HG02642 (cell line): ENCODE measurements at regions not wholly inside any gene's neighbourhood (a gene's known extent, or its start where the extent isn't known, plus 50 kb on each side); places are given as distances from the start of the nearest gene placed in this dataset.

Source experiments
- ATAC-seq: cut with Tn5 transposase; IDR thresholded peaks from one replicate; pipeline ENCODE4 v1.9.1; 2021; ENCODE audit warnings: mild to moderate bottlenecking; ENCODE audit not compliant: unreplicated experiment, poor library complexity

DNA sequence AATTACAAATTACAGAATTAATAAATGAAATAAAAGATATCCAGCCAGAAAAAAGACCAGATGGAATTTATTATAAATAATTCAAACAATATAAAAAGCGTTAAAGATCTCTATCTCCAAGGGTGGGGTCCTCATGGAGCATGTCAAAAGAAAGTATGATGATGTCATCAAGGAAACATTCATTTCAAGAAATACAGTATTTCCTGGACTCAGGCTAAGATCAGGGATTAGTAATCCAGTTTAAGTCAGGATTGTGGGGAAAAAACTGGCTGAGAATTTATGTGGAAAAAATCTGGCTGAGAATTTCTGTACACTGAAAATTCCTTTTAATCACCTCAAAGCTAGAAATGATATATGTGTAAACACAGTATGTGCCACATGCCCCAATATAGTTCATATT lies 1075.3 kb downstream of the XPNPEP1 start:
- ATAC-seq, result no peak

DNA sequence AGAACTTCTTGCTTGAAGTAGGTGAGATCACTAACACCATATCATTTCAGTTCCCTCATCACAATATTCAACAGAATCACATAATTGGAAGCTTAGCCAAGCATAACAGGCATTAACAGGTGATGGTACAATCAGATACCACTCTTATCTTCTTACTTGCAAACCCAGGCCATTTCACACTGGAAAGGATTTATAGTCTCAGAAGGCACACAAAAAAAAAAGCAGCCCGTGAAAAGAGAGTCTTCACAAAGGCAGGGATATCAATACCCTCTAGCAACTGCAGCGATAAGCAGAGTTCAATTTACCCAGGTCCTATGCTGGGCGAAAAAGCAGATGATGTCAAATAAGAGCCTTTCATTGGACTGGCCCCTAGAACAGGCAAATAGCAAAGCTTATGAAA lies 1082.4 kb downstream of the XPNPEP1 start:
- no peak for ATAC-seq

- ATAC-seq, result no peak
Measured at GRCh38 chr10:108836362-108836761, 1086.9 kb downstream of the XPNPEP1 start.

- no peak for ATAC-seq
Measured at GRCh38 chr10:108822026-108822425, 1101.3 kb downstream of the XPNPEP1 start.

GRCh38 chr10:108819302-108819701 lies 1104.0 kb downstream of the XPNPEP1 start:
- ATAC-seq, result no peak

DNA sequence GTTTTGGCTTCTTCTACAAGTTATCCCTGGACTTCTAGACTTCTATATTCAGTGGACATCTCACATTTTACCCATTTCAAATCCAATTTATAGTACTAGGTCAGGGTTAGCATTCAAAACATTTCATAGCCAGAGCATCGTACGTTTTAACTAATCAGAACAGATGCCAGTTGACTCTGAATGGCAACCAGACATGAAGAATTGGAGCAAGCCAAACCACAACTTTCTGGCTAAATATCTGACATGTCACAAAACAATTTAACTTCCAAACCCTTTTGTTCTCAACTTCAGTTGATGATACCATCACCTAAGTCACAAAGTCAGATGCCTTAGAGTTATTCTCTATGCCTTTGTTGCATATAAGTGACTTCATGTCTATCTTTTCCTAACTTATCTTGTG lies 1105.7 kb downstream of the XPNPEP1 start:
- ATAC-seq, result no peak

GRCh38 chr10:108817135-108817534 lies 1106.2 kb downstream of the XPNPEP1 start:
- ATAC-seq, result no peak

DNA sequence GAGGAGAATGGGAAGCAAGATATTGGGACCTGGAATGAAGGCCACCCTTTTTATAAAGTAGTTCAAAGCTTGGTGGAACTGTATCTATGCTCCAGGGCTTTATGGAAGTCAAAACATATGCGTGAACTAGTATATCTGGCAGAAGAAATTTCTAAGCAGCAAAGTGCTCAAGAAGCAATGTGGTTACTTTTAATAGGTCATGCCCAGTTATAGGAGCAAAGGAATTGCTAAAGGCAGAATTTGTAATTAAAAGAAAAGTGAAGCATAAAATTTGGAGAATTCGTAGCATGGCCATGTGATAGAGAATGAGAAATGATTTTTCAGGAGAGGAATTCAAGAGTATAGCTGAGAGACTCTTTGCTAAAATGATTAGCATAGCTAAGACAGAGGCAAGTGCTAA lies 1110.4 kb downstream of the XPNPEP1 start:
- no peak for ATAC-seq

- ATAC-seq, result no peak
Measured at GRCh38 chr10:108812296-108812695, 1111.0 kb downstream of the XPNPEP1 start.

- no peak for ATAC-seq
Measured at GRCh38 chr10:108808228-108808627, 1115.1 kb downstream of the XPNPEP1 start.

DNA sequence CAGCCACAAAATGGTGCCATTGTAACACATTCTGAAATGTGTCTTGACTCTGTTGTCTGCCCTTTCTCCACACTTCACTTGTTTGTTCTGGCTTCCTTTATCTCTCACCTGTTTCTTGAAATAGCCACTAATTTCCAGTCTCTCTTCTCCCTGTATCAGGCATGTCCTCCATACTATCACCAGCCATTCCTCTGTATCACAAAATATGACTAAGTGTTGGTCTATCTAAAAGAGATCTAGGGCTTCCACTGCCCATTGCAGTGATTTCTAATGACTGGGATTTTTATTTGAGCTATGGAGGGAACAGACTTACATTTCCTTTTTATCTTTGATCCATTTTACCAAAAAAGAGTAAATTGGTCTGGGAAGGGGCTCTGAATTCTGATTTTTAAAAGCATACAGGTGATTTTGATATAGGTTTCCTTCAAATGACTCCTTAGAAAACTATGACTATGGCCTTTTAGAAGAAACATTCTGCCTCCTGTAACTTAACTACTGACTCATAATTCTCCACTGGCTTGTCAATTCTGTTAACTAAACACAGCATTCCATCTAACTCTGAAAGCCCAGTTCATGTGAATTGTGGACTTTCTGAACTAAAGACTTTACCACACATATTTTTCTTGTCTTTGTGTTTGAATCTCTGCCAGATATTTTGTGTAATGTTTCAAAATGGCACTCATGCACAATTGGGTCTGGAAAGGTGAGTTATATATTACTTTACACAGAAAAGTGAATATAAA lies 1121.4 kb downstream of the XPNPEP1 start:
- ATAC-seq, result no peak

GRCh38 chr10:108801220-108801619 lies 1122.1 kb downstream of the XPNPEP1 start:
- ATAC-seq, result no peak

- no peak for ATAC-seq
Measured at GRCh38 chr10:108797573-108797972, 1125.7 kb downstream of the XPNPEP1 start.

GRCh38 chr10:108791794-108792474 lies 1131.4 kb downstream of the XPNPEP1 start:
- no peak for ATAC-seq

DNA sequence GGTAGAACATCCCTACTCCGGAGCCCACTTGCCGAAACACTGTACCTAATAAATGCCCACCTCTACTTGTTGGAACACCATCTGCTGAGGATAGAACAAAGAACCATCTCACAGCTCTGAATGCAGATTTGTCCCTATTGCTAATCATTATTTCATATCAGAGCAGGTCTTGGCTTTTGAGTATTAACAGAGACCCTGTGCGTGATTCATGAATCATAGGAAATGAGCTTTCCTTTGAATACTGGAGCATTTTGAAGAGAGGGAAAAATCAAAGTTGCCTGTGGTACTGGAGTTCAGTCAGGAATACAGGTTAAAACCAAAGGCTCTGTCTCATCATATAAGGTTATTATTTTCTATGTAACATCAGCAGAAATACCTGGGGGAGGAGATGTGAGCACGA lies 1132.3 kb downstream of the XPNPEP1 start:
- no peak for ATAC-seq

- no peak for ATAC-seq
Measured at GRCh38 chr10:108789919-108790318, 1133.4 kb downstream of the XPNPEP1 start.

DNA sequence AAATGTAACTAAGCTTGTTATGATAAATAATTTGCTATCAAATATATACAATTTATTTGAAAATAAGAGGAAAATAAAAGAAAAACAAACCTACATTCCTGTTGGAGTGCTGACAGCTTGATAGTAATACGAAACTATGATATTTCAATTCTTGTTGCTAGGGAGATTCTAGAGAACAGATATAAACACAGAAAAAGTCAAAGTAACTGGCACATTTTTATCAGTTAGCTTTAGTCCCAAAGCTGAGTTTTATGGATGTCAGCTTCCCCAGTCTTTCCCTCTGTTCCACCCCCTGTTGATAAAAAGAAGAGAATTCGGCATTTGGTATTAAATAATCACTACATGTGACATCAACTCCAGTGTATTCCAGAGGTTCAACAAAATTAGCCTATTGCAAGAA lies 1134.0 kb downstream of the XPNPEP1 start:
- ATAC-seq, result no peak

GRCh38 chr10:108788891-108789290 lies 1134.4 kb downstream of the XPNPEP1 start:
- no peak for ATAC-seq

GRCh38 chr10:108787932-108788331 lies 1135.4 kb downstream of the XPNPEP1 start:
- ATAC-seq, result no peak

GRCh38 chr10:108785011-108785410 lies 1138.3 kb downstream of the XPNPEP1 start:
- no peak for ATAC-seq

DNA sequence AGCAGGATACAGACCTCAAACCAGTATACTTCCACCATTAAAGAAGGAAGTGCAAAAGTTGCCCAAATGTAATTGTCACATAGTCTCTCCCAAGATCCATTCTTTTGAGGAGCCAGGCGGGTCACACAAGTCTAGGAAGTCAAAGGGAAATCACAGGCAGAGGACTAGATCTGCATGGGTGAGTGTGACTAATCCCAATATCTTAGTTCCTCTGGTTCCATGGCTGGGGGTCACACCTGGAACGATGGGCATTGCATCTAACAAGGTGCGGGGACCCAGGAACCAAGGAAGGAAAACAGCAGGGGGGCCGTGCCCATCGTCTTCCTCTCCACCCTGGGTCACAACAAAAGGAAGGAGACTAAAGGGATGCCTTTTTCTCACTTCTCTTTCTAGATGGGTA lies 1138.8 kb downstream of the XPNPEP1 start:
- no peak for ATAC-seq

DNA sequence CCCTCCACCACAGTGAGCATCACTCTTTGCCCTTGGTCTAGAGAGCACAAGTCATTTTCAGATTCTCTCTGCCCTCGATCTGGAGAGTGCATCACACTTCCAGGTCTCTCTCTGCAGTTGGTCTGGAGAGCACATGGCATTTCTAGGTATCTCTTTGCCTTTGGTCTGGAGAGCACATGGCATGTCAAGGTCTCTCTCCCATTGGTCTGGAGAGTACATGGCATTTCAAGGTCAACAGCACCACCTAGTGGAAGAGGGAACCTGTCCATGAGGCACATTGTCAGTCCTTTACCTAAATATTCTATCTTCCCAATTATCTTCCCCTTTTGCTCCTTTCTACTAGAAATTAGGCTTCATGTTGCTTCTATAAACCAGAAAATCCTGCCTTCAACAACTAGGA lies 1139.4 kb downstream of the XPNPEP1 start:
- peak; percentile 78 for ATAC-seq
